Stimulated activated CD4-positive, alpha-beta T cell treated with anti-CD3 and anti-CD28 coated beads, Interleukin-4, amount 100 ng/mL, for 48 hours (primary cell): ENCODE measurements at regions not wholly inside any gene's neighbourhood (a gene's known extent, or its start where the extent isn't known, plus 50 kb on each side); places are given as distances from the start of the nearest gene placed in this dataset.
"Not testable (repeated sequence)": the region's sequence is repeated elsewhere in the genome, so short reads cannot be mapped to it uniquely, and the experiment has no call there.

Source experiments
- DNase-seq, 2 donors: peaks; one replicate each; pipeline ENCODE4 v3.0.0-alpha.2; 2020; ENCODE audit warnings: low read depth in 2 of 2

DNA sequence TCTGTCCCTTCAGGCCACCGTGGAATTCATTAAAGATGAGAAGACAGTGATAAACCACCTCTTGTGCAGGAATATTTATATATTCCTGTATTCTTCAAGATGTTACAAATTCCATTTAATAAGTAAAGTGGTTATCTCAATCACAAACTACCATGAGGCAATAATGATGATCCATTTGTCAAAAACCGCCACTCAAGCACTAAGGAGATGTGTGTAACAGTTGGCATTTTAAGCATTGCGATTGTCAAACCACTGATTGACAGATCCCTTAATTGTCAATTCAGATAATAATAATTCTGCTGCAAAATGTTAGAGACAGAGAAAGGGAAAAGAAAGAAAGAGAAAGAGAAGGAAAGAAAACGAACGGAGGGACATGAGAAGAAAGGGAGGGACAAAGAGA is 476.1 kb upstream of the RBFOX1 start:
- DNase-seq, result no peak

GRCh38 chr16:6853565-6853964 is 479.1 kb upstream of the RBFOX1 start:
- no peak for DNase-seq

DNA sequence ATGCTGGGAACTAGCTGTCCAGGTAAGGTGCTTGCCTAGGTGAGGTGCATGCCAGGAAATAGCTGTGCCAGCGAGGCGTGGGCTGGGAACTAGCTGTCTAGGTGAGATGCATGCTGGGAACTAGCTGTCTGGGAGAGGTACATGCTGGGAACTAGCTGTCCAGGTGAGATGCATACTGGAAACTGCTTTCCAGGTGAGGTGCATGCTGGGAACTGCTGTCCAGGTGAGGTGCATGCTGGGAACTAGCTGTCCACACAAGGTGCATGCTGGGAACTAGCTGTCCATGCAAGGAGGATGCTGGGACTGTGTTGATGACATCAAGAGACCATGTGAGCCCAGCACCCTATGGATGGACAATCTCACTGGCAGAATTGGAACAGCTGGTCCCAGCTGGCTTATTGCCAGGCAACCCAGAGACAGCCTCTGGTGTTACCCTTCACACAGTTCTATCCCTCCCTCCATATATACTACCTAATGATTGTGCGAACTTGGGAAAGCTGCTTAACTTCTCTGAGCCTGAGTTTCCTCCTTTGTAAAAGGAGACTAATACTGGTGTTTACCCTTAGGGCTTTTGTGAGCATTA is 479.9 kb upstream of the RBFOX1 start:
- DNase-seq, result no peak

DNA sequence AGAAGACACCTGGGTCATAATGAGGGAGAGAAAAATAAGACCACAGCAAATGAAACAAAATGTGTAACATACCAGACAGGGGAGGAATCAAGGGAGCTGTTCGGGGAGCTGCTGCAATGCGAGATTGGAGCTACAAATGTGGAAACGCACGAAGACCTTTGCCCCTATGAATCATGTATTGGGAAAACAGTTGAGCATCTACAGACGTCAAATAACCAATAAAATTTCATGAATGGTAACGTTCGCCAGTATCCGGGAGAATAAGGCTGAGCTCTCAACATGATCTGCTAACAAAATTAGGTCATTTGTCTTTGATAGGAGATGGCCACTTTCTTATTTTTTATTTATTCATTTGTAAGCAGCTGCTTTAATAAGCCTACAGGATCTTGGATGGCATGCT is 486.2 kb upstream of the RBFOX1 start:
- no peak for DNase-seq

- DNase-seq, result no peak
Measured at GRCh38 chr16:6841392-6841791, 491.3 kb upstream of the RBFOX1 start.

GRCh38 chr16:6837722-6838121 is 494.9 kb upstream of the RBFOX1 start:
- DNase-seq, result no peak

DNA sequence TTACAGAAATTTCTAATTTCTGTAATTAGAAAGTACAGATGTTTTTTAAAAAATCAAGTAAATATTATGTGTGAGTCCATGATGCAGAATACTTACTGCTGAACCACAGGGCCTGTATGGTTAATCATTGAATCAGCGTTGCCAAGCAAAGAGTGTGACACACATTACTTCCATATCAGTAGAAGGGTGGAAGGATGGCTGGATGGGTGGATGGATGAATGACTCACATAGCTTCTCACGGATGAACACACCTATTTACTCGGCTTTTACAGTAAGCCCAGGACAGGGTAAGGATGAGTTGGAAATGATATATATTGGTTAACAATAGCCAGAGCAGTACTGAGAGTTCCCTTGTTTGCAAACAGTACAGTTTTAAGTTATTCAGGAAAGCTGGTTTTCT is 495.9 kb upstream of the RBFOX1 start:
- no peak for DNase-seq

- no peak for DNase-seq
Measured at GRCh38 chr16:6835941-6836340, 496.7 kb upstream of the RBFOX1 start.

- no peak for DNase-seq
Measured at GRCh38 chr16:6835516-6835915, 497.1 kb upstream of the RBFOX1 start.

GRCh38 chr16:6828690-6829089 is 504.0 kb upstream of the RBFOX1 start:
- no peak for DNase-seq

DNA sequence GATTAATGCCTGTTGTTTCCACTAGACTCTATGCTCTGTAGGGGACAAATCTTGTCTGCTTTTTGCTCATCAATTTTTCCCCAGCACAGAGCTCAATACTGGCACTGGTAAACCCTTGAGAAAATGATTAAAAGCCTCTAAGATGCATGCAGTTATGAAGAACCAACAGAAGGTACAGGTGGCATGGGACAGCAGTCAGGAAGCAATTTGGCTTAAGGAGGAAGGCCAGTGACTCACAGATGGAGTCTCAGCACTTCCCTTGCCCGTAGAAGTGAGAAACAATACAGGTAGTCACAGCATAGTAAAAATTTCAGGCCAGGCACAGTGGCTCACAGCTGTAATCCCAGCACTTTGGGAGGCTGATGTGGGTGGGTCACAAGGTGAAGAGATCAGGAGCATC is 504.7 kb upstream of the RBFOX1 start:
- DNase-seq, result no peak

- no peak for DNase-seq
Measured at GRCh38 chr16:6827267-6827666, 505.4 kb upstream of the RBFOX1 start.

DNA sequence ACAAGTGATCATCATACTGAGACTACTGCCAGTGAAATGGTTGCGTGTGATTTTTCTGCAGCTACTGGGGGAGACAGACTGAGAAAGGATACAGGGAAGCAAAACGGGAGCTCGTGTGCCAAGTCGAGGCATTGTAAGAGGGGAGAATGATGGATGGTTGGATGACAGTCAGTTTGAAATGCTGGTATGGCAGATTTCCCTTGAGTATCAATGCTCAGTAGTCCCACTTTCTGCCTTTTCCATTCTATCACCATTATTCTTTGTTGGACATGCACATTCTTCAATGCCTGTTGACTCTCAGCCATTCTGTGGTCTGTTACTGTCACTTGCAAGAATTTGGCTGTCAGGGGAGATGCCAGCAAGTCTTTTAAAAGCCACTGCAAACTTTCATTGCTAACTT is 510.6 kb upstream of the RBFOX1 start:
- DNase-seq, result no peak

DNA sequence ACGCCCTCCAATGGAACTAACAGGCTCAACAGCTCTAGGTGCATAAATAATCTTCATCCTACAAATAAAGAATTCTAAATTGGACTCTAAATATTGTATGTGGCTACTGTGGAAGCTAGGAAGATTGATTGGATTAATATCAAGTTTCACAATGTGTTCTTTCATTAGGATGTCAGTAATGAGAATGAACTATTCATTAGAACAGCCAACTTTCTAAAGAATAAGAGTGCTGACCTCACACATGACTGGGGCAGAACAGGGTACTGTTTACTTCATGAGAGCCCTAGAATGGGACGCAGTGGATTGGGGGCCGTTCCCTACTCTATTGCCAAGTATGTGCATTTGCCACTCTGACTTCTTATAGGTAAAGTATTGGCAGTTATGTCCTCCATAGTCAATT is 528.2 kb upstream of the RBFOX1 start:
- no peak for DNase-seq

DNA sequence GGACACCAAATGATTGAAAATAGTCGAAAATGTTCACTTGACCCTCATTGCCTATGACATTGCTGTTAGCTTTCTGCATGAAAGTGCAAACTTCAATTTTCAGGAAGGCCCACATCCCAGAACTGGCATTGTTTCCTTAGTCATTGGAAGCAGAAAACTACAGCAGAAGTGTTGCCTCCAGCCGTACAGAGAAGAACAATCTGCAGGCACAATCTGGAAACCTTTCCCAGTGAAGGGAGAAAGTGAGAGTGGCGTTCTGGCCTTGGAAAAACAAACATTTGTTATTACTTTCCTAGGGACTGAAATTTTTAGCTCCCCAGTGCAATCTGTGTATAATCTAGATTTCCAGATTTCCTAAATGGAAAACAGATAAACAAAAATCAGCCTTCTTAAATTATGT is 529.5 kb upstream of the RBFOX1 start:
- DNase-seq, result no peak

GRCh38 chr16:6797223-6797622 is 535.4 kb upstream of the RBFOX1 start:
- no peak for DNase-seq

DNA sequence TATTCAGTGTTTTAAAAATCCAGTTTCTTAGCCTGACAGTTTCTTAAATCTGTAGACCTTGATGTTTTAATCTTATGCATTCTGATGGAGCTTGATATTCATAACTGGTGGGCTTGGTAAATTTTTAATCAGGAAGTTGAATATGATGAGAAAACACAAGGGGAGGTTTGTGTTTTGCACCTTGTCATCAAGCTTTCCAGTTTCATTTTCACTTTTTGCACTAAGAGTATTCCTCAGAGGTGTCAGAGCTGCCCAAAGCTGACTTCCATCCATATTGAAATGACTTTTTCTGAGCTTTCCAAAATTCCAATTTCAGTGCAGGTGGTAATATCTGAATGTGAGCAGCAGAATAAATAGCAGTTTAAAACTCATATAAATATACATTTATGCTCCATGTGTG is 555.0 kb upstream of the RBFOX1 start:
- DNase-seq, result no peak

DNA sequence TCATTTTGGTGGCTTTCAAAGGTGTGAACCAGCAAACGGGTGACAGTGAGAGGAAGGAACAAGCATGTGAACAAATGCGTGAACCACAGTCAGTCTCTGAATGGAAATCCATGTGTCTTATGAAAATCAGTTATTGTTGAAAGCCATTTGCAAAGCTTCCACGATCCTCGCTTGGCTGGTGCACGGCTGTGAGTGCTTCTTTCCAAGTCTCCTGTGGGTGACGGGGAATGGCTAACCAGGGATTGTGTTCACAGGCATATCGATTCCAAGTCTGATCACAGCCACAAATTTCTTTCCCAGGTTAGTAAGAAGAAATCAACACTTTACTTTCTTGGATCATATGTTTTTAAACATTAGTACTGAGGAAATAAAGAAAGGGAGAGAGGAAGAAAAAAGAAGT is 556.9 kb upstream of the RBFOX1 start:
- no peak for DNase-seq

- DNase-seq, result no peak
Measured at GRCh38 chr16:6771956-6772355, 560.7 kb upstream of the RBFOX1 start.

DNA sequence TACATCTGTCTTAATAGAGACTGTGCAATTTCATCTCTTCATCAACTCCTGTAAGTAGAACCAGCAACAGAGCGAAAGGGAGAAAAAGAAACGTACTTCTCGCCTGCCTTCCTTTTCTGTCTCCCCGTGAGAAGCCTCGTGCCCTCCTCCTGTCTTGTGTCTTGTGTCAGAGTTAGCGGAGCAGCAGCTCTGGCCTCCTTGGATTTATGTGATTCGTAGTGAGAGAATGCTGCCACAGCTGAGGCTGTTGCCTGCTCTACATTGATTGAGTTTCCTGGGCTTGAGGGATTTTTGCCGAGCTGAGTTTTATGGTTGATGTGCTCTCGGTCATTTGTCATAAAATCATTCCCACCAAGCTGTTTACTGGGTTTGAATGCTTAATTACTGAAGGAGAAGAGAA is 579.1 kb upstream of the RBFOX1 start:
- DNase-seq, result no peak

DNA sequence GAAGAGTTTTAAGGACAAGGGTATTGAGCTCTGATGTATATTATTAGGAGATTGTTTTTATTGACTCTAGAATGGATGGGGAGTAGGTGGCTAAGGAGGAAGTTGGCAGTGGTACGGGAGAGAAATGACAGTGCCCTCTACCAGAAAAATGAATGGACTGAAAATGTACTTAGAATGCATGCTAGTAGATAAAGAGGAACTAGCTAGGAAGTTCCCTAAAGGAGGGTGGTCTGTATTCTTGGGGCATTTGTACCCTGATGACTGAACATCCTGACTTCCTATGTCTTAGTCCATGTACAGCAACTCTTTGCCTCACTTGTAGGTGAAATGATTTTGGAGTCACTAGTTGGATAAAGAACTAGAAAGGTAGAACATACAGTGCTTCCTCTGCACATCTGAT is 581.5 kb upstream of the RBFOX1 start:
- DNase-seq, result no peak

DNA sequence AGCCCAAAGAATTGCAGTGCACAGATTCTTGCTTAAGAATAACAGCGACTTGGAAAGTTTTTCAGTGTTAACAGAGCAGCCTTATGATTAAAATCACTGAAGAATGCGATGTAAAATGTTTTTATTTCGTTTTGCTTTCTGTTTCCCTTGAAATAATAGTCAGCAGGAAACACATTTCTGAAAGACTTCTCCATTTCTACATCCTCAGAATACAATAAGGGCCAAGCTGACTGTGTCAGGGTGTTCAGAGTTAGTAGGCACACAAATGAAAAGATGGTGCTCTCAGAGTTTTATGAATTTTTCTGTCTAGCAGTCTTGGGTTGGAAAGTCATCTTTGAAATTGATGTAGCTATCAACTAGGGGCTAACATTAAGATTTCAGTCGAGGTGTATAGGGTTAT is 582.9 kb upstream of the RBFOX1 start:
- no peak for DNase-seq

DNA sequence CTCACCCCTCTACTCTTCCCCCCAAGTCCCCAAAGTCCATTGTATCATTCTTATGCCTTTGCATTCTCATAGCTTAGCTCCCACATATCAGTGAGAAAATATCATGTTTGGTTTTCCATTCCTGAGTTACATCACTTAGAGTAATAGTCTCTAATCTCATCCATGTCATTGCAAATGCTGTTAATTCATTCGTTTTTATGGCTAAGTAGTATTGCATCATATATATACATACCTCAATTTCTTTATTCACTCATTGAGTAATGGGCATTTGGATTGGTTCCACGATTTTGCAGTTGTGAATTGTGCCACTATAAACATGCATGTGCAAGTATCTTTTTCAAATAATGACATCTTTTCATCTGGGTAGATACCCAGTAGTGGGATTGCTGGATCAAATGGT is 596.3 kb upstream of the RBFOX1 start:
- not testable (repeated sequence) for DNase-seq

DNA sequence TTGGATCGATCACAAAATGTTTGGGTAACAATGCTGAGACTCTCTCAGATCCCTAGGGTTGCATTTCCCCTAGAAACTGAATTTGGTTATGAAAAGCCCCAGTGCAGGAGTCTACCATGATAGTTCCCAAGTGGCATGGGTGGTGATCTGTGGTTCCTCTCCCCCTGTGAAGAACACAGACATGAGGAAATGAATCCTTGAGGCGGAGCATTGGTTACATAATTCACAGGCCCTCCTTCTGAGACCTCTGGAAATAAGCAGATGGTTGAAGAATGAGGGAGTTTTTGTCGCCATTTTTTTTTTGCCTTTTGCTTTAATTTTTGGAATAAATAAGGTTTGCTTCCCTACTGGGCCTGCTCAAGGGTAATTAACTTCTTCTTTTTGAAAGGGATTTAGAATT is 597.0 kb upstream of the RBFOX1 start:
- DNase-seq, result no peak

- no peak for DNase-seq
Measured at GRCh38 chr16:6732166-6732565, 600.5 kb upstream of the RBFOX1 start.
